HG03432 (cell line): ENCODE measurements at regions not wholly inside any gene's neighbourhood (a gene's known extent, or its start where the extent isn't known, plus 50 kb on each side); places are given as distances from the start of the nearest gene placed in this dataset.

Source experiments
- ATAC-seq: cut with Tn5 transposase; IDR thresholded peaks from one replicate; pipeline ENCODE4 v1.9.1; 2021; ENCODE audit warnings: mild to moderate bottlenecking, moderate library complexity; ENCODE audit not compliant: unreplicated experiment

- ATAC-seq: no peak
These were observed 170.1 kb upstream of the GRIP1 start for GRCh38 chr12:66848967-66849366.

- ATAC-seq: no peak
These were observed 172.3 kb upstream of the GRIP1 start for GRCh38 chr12:66851134-66851533.

GRCh38 chr12:66852091-66852490 is 173.2 kb upstream of the GRIP1 start:
- ATAC-seq: no peak

GRCh38 chr12:66852765-66853164 is 173.9 kb upstream of the GRIP1 start:
- ATAC-seq: no peak

GRCh38 chr12:66859751-66860440 is 181.0 kb upstream of the GRIP1 start:
- ATAC-seq: no peak

- ATAC-seq: peak; percentile 73
These were observed 182.2 kb upstream of the GRIP1 start for GRCh38 chr12:66860752-66861750.

- no peak for ATAC-seq
These were observed 183.6 kb upstream of the GRIP1 start for GRCh38 chr12:66862356-66862985.

- ATAC-seq: no peak
These were observed 184.4 kb upstream of the GRIP1 start for GRCh38 chr12:66863276-66863675.

- ATAC-seq: no peak
These were observed 199.0 kb upstream of the GRIP1 start for GRCh38 chr12:66877925-66878324.

GRCh38 chr12:66879409-66879808 is 200.5 kb upstream of the GRIP1 start:
- ATAC-seq: no peak

- ATAC-seq: no peak
These were observed 202.5 kb upstream of the GRIP1 start for GRCh38 chr12:66881386-66881785.

GRCh38 chr12:66884091-66884490 is 205.2 kb upstream of the GRIP1 start:
- no peak for ATAC-seq

GRCh38 chr12:66885115-66885875 is 206.4 kb upstream of the GRIP1 start:
- no peak for ATAC-seq

- no peak for ATAC-seq
These were observed 217.9 kb upstream of the GRIP1 start for GRCh38 chr12:66896797-66897196.

- no peak for ATAC-seq
These were observed 220.0 kb upstream of the GRIP1 start for GRCh38 chr12:66898700-66899469.

GRCh38 chr12:66899588-66899987 is 220.7 kb upstream of the GRIP1 start:
- ATAC-seq: no peak

- no peak for ATAC-seq
These were observed 221.7 kb upstream of the GRIP1 start for GRCh38 chr12:66900616-66901015.

- peak; percentile 96 for ATAC-seq
These were observed 222.5 kb upstream of the GRIP1 start for GRCh38 chr12:66901138-66901932.

GRCh38 chr12:66902020-66902419 is 223.1 kb upstream of the GRIP1 start:
- ATAC-seq: no peak
